IPS DF 19.7 (cell line): ENCODE measurements at regions not wholly inside any gene's neighbourhood (a gene's known extent, or its start where the extent isn't known, plus 50 kb on each side); places are given as distances from the start of the nearest gene placed in this dataset.
"Not testable (repeated sequence)": the region's sequence is repeated elsewhere in the genome, so short reads cannot be mapped to it uniquely, and the experiment has no call there.

ENCODE experiments used
- DNase-seq: peaks from one replicate; pipeline ENCODE4 v3.0.0-alpha.2; 2013; ENCODE audit warnings: low read depth, low spot score

DNA sequence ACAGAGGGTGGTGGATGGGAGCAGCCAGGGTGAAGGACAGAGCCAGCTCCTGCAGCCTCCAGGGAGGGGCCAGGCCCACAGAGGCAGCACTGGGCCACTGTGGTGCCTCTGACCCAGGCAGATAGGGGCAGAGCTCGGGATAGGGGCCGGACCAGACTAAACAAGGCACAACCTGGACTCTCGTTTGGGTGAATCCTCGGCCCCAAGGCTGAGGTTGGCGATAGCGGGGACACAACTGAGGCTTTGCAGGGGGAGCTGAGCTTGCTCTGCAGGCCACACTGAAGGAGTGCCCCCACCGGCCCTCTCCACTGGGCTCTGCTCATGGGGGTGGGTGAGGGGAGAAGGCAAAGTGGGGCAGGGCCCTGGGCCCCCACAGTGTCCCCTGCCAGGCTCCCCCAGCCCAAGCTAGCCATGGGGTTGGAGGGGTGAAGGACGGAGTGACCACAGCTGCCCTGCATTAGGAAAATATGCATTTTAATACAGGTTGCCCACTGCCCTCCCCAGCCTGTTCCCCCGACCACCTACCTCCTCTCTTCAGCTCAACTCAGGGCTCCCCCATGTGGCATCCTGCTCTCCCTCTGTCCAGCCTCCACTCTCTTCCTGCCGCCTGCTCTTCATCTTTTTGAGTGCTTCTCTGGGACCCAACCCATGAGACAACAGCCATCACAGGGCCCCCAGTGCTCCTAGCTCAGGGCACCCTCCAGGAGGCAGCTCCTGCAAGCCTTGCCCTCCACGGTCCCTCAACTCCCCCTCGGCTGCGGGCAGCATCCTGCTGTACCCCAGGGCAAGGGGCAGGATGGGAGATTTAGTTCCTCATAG is 152.8 kb downstream of the INHBB start:
- DNase-seq, result no peak

GRCh38 chr2:120499784-120500495 is 154.0 kb downstream of the INHBB start:
- DNase-seq, result no peak

GRCh38 chr2:120501591-120501990 is 155.7 kb downstream of the INHBB start:
- no peak for DNase-seq

DNA sequence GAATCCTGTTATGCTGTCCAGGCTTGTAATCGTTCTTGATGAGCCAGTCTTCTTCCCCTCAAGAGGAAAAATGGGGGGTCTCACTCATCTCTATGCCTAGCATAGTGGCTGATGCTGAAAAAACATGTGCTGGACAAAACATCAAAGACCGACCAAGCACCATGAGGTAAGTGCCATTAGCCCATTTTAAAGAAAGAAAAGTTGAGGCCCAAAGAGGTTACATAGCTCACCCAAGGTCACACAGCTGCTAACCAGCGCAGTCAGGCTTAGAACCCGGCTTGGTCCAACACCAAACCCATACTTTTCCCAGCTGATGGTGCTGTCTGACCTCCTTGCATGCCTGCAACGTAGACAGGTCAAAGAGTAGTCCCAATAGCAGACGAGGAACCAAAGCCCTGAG is 156.4 kb downstream of the INHBB start:
- DNase-seq, result no peak

- no peak for DNase-seq
Observed at GRCh38 chr2:120502761-120503160, 156.8 kb downstream of the INHBB start.

GRCh38 chr2:120503206-120503792 is 157.4 kb downstream of the INHBB start:
- DNase-seq, result no peak

GRCh38 chr2:120503793-120504571 is 158.0 kb downstream of the INHBB start:
- DNase-seq, result no peak

DNA sequence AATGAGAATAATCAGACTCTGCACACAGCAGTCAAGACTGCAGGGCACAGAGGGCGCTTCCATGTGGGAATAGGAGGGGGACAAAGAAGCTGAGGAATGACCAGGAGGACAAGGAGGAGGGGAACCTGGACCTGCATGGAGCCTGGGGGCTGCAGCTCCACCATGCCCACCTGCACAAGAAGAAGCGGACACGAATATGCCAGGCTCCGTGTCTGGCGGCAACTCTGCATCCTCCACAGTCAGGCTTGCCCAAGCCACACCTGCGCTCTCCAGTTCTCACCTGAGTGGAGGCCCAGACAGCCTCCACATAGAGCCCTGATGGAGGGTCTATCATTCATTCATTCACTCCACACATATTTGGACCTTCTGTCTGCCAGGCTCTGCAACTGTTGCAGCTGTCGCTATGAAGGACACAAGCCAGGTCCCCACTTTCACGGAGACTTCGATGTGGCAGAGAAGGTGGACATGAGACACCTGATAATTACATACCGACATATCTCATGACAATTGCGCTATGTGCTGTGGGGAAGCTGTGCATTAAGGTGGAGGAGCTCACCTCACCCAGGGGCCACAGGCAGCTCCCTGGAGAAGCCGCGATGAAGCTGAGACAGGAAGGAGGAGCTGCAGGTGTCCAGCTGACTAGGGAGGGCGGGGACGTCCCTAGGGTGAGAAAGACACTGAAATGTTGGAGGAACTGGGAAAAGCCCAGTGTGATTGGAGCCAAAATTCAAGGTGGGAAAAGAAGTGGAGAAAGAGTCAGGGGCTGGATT is 159.2 kb downstream of the INHBB start:
- DNase-seq, result no peak

- no peak for DNase-seq
Observed at GRCh38 chr2:120508567-120509041, 162.7 kb downstream of the INHBB start.

- DNase-seq, result no peak
Observed at GRCh38 chr2:120509213-120509815, 163.4 kb downstream of the INHBB start.

DNA sequence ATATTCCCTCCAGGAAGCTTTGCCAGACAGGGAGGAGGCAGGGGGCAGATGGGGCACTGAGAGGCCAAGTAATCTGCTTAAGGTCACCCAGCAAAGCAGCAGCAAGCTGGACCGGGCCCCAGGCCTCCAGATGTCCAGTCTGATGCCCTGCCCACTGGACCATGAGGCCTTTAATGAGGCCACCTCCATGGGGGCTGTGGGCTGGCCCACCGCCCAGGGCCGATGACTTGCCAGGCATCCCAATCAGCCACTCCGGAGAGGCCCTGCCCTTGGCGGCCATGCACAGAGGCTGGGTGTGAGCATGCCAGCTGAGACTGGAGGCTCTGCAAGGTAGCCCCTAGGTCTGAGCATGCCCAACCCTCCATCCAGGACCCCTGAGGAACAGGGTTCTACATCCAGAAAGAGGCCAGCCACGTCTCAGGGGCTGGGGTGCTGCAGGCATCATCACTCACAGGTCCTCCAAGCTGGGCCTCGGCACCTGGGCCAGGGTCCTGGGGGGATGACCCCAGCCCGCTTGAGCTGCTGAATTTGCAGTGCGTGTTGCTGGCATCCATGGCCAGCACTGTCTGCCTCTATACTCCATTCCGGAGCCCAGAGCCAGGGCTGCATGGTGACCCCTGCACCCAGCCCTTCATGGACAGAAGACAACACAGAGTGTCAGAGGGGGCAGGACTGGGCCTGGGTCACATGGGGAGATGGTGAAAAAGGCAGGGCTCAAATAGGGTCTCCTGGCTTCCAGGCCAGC is 164.2 kb downstream of the INHBB start:
- DNase-seq, result no peak

GRCh38 chr2:120510751-120511395 is 164.9 kb downstream of the INHBB start:
- no peak for DNase-seq

DNA sequence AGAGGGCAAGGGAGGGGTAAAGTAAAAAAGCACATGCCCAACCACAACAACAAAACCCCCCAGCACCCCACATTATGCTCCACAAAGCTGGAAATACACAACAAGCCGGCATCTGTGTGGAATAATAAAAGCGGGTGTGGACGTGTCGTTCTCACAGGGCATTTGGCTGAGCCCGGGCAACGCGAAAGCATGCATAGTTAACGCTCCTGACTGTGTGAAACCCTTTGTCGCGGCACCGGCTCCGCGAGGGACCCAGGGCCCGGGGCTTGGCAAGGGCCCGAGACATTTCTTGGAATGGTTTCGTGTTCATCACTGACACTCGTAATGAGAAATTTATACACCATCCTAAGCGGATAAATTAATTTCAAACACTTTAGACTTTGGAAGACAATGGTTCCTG is 165.6 kb downstream of the INHBB start:
- DNase-seq, result no peak

- DNase-seq, result no peak
Observed at GRCh38 chr2:120511947-120512710, 166.2 kb downstream of the INHBB start.

- no peak for DNase-seq
Observed at GRCh38 chr2:120513776-120514357, 167.9 kb downstream of the INHBB start.

DNA sequence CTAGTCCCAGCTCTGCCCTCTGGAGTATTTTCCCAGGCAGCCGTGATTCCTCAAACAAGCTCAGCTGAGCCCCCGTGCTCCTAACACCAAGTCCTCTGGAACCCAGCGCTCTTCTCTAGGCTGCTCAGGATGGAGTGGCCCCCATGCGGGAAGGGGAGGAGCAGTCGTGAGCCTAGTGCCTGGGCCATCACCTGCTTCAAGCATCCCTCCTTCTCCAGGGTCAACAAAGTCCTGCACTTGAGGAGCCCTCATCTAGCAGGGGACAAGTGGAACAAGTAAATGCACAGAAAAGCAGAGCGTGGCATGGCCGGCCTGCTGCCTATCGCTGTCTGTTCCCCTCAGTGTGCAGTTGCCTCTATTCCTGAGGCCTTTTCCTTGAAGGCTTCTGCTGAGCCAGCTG is 168.6 kb downstream of the INHBB start:
- no peak for DNase-seq

- DNase-seq, result not testable (repeated sequence)
Observed at GRCh38 chr2:120515066-120515758, 169.3 kb downstream of the INHBB start.
